ENCODE measurements at regions not wholly inside any gene's neighbourhood (a gene's known extent, or its start where the extent isn't known, plus 50 kb on each side); places are given as distances from the start of the nearest gene placed in this dataset.

- no peak overlapping the region for H3K9ac ChIP-seq (ENCODE audit: low read length)
- no peak overlapping the region for H2AFZ ChIP-seq (ENCODE audit: low read length)
- no peaks in the 10 kb centered on the region for H3K4me1 ChIP-seq (ENCODE audit: low read length)
- DNase-seq: no peak
- H3K4me3 ChIP-seq (ENCODE audit: low read length): no peak overlapping the region
- no peaks in the 10 kb centered on the region for H4K20me1 ChIP-seq (ENCODE audit: insufficient read depth, low read length)
- H3K27me3 ChIP-seq (replicated peaks; ENCODE audit: insufficient read depth, low read length): no peaks in the 10 kb centered on the region
- no peaks in the 10 kb centered on the region for H3K9me3 ChIP-seq (replicated peaks; ENCODE audit: insufficient read depth, low read length)
- H3K4me2 ChIP-seq (ENCODE audit: low read depth, low read length): no peak overlapping the region
- H3K27ac ChIP-seq (ENCODE audit: low read length): no peak overlapping the region
- no peaks in the 10 kb centered on the region for H3F3A ChIP-seq (ENCODE audit: insufficient read depth, low read length)
- no peaks in the 10 kb centered on the region for H3K79me2 ChIP-seq (ENCODE audit: low read length)
- H3K36me3 ChIP-seq (replicated peaks; ENCODE audit: insufficient read depth, low read length): no peaks in the 10 kb centered on the region
- no peak for TF ChIP-seq EZH2 (optimal IDR thresholded peaks at IDR 0.05; ENCODE audit: low read depth, low read length)
- no peak for TF ChIP-seq CTCF (IDR thresholded peaks at IDR 0.05; ENCODE audit: low read length)
- no peak for TF ChIP-seq EZH2phosphoT487 (IDR thresholded peaks at IDR 0.05; ENCODE audit: low read length)
- H3K9me2 ChIP-seq (replicated peaks; ENCODE audit: insufficient read depth, low read length): no peaks in the 10 kb centered on the region
These were observed 205.2 kb upstream of the GHITM start for GRCh38 chr10:83934062-83934461.

- Histone ChIP-seq H3F3A (ENCODE audit: insufficient read depth, low read length) (no peaks in the 10 kb centered on the region), H4K20me1 (ENCODE audit: insufficient read depth, low read length) (no peaks in the 10 kb centered on the region), H3K4me3 (ENCODE audit: low read length) (no peak overlapping the region), H3K79me2 (ENCODE audit: low read length) (no peaks in the 10 kb centered on the region), H3K4me1 (ENCODE audit: low read length) (no peaks in the 10 kb centered on the region), H3K27ac (ENCODE audit: low read length) (no peak overlapping the region), H3K9ac (ENCODE audit: low read length) (no peak overlapping the region), H3K27me3 (replicated peaks; ENCODE audit: insufficient read depth, low read length) (no peaks in the 10 kb centered on the region), H3K36me3 (replicated peaks; ENCODE audit: insufficient read depth, low read length) (no peaks in the 10 kb centered on the region), H2AFZ (ENCODE audit: low read length) (no peak overlapping the region), H3K9me2 (replicated peaks; ENCODE audit: insufficient read depth, low read length) (no peaks in the 10 kb centered on the region), H3K4me2 (ENCODE audit: low read depth, low read length) (no peak overlapping the region), H3K9me3 (replicated peaks; ENCODE audit: insufficient read depth, low read length) (no peaks in the 10 kb centered on the region)
- TF ChIP-seq EZH2phosphoT487 (IDR thresholded peaks at IDR 0.05; ENCODE audit: low read length) (no peak), EZH2 (optimal IDR thresholded peaks at IDR 0.05; ENCODE audit: low read depth, low read length) (no peak), CTCF (IDR thresholded peaks at IDR 0.05; ENCODE audit: low read length) (no peak)
- DNase-seq: no peak
These were observed 204.5 kb upstream of the GHITM start for GRCh38 chr10:83934641-83935338.

- H3K36me3 ChIP-seq (replicated peaks; ENCODE audit: insufficient read depth, low read length): no peaks in the 10 kb centered on the region
- no peaks in the 10 kb centered on the region for H4K20me1 ChIP-seq (ENCODE audit: insufficient read depth, low read length)
- H3K9me2 ChIP-seq (replicated peaks; ENCODE audit: insufficient read depth, low read length): no peaks in the 10 kb centered on the region
- TF ChIP-seq EZH2 (optimal IDR thresholded peaks at IDR 0.05; ENCODE audit: low read depth, low read length) (no peak), EZH2phosphoT487 (IDR thresholded peaks at IDR 0.05; ENCODE audit: low read length) (no peak), CTCF (IDR thresholded peaks at IDR 0.05; ENCODE audit: low read length) (no peak)
- H3K9me3 ChIP-seq (replicated peaks; ENCODE audit: insufficient read depth, low read length): no peaks in the 10 kb centered on the region
- no peak for DNase-seq
- H3K79me2 ChIP-seq (ENCODE audit: low read length): no peaks in the 10 kb centered on the region
- H2AFZ ChIP-seq (ENCODE audit: low read length): no peak overlapping the region
- H3K27ac ChIP-seq (ENCODE audit: low read length): no peak overlapping the region
- no peak overlapping the region for H3K4me3 ChIP-seq (ENCODE audit: low read length)
- H3K9ac ChIP-seq (ENCODE audit: low read length): no peak overlapping the region
- H3K4me2 ChIP-seq (ENCODE audit: low read depth, low read length): no peak overlapping the region
- no peaks in the 10 kb centered on the region for H3K4me1 ChIP-seq (ENCODE audit: low read length)
- no peaks in the 10 kb centered on the region for H3K27me3 ChIP-seq (replicated peaks; ENCODE audit: insufficient read depth, low read length)
- no peaks in the 10 kb centered on the region for H3F3A ChIP-seq (ENCODE audit: insufficient read depth, low read length)
These were observed 204.0 kb upstream of the GHITM start for GRCh38 chr10:83935339-83935736.

Data from MM.1S (cell line).